D721Med (cell line): ENCODE measurements at regions not wholly inside any gene's neighbourhood (a gene's known extent, or its start where the extent isn't known, plus 50 kb on each side); places are given as distances from the start of the nearest gene placed in this dataset.

ENCODE experiments used
- DNase-seq: peaks from one replicate; pipeline ENCODE4 v3.0.0; 2011; ENCODE audit warnings: low spot score; ENCODE audit not compliant: insufficient read length
- FAIRE-seq: peaks from 2 replicates; lab custom pipeline; 2011; peaks lifted over from hg19 to GRCh38; lab: Jason Lieb, UNC
- TF ChIP-seq, protein P1 (sequence below): IDR thresholded peaks from 2 replicates; pipeline ENCODE4 v1.5.1; 2012; ENCODE audit warnings: mild to moderate bottlenecking, control low read depth; ENCODE audit not compliant: insufficient read depth; ENCODE audit errors: missing control alignments

DNA sequence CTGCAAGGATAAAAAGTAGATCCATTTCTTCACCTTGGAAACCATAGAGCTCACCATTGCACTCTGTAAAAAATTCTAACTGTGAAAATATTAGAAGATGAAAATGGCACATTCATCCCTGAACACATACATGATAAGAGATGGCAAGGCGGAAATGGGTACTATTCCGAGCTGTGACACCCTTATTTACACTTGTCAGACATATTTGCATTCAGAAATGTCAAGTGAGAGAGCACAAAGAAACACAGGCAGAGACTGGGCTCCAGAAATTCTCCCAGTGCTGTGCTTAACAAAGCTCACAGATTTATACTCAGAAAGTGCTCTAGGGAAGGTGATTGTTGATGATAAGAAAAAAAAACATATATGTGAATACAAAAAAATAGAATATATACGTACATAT is 170.3 kb upstream of the PUM3 start:
- no peak for DNase-seq
- no peak for FAIRE-seq
- TF ChIP-seq, protein P1, sequence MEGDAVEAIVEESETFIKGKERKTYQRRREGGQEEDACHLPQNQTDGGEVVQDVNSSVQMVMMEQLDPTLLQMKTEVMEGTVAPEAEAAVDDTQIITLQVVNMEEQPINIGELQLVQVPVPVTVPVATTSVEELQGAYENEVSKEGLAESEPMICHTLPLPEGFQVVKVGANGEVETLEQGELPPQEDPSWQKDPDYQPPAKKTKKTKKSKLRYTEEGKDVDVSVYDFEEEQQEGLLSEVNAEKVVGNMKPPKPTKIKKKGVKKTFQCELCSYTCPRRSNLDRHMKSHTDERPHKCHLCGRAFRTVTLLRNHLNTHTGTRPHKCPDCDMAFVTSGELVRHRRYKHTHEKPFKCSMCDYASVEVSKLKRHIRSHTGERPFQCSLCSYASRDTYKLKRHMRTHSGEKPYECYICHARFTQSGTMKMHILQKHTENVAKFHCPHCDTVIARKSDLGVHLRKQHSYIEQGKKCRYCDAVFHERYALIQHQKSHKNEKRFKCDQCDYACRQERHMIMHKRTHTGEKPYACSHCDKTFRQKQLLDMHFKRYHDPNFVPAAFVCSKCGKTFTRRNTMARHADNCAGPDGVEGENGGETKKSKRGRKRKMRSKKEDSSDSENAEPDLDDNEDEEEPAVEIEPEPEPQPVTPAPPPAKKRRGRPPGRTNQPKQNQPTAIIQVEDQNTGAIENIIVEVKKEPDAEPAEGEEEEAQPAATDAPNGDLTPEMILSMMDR = no peak

GRCh38 chr9:3012842-3013241 is 168.9 kb upstream of the PUM3 start:
- DNase-seq (no peak), FAIRE-seq (no peak)
- TF ChIP-seq, protein P1 = no peak

DNA sequence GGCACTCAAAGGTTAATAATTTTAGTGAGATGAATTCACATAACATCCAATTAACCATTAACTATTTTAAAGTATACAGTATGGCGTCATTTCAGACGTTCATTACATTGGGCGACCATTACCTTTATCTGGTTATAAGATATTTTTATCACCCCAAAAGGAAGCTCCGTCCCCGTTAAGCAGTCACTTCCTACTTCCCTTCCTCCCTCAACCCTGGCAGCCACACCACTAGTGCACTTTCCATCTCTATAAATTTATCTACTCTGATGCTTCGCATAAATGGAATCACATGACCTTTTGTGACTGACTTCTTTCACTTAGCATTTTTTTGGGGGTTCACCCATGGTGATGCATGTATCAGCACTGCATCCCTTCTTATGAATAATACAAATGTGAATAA is 168.3 kb upstream of the PUM3 start:
- DNase-seq = no peak
- TF ChIP-seq, protein P1 = no peak
- FAIRE-seq = no peak

- DNase-seq (no peak), FAIRE-seq (no peak)
- TF ChIP-seq, protein P1 = no peak
Measured at GRCh38 chr9:3008091-3008490, 164.2 kb upstream of the PUM3 start.

DNA sequence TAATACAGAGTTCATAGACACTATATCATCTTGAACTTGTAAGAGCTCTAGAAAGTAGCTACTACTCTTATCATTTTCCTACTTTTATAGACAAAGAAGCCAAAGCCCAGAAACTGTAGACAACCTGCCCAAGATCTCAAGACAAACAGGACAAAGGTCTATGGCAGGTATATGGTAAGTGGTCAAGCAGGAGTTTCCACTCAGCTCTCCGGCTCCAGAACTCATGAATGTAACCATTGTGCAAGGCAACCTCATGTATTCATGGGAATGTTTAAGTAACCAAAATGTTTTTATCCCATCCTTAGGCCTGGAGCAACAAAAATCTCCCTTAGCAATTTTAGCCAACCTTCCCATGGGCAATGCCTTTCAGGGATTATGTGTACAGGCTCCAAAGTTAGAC is 163.4 kb upstream of the PUM3 start:
- TF ChIP-seq, protein P1 = no peak
- FAIRE-seq = no peak
- no peak for DNase-seq

DNA sequence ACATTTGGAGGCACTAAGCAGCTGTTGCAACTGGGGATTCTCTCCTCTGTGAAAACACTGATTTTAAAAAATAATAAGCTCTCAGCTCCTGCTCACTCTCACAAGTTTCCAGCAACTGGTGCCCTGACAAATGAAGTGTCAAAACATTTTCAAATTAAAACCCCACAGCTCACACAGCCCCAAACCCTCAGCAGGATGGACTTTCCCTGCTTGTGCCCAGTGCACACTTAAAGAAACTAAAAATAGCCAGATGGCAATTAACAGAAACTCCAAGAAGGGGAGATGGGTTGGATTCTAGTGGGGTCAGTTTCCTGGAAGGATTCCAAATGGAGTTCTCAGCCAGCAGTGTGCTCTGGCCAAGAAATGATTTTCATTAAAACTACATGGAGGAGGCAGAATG is 163.0 kb upstream of the PUM3 start:
- no peak for FAIRE-seq
- no peak for DNase-seq
- TF ChIP-seq, protein P1 = no peak

DNA sequence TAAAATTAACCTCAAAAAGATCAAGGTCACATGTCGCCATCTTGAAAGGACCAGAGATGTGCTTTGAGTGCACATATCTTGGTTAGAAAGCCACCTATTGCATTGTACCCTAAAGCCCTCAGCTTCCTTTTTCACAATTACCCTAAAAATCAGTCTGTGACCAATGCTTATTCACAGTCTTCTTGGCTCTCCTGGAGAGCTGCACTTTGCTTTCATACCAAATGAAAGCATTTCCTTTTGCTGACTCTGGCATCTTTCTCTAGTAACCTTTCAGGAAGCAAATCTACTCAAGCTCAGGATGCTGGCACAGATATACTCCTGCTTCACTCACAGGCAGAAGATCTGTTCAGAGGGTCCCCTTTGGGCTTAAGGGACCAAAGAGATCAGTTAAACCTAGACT is 160.7 kb upstream of the PUM3 start:
- TF ChIP-seq, protein P1 = no peak
- peak; percentile 6 for FAIRE-seq
- DNase-seq = no peak
